ENCODE measurements at regions not wholly inside any gene's neighbourhood (a gene's known extent, or its start where the extent isn't known, plus 50 kb on each side); places are given as distances from the start of the nearest gene placed in this dataset.

DNA sequence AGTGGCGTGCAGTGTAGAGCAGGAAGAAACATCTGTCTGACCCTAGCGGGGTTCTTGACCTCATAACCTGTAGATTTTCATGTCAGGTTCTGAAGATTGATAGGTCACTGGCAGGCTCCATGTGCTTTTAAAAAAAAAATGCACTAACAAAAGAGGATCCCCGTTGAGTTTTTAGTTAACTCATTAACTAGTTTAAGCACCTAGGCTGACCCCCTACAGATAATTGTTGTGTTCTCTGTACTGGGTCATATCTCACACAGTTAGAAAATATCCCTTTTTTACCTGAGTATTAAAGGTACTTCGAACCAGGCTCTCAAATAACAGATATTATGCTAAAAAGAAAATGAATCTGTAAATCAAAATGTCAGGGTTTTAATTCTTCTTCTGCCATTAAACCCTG is 676.6 kb downstream of the CDH11 start:
- TF ChIP-seq CTCF (IDR thresholded peaks at IDR 0.05; ENCODE audit: low read depth, low read length, poor library complexity, severe bottlenecking) (no peak), EZH2phosphoT487 (IDR thresholded peaks at IDR 0.05; ENCODE audit: borderline replicate concordance, low read length) (no peak)

All from DOHH2 (cell line).